ENCODE measurements at regions not wholly inside any gene's neighbourhood (a gene's known extent, or its start where the extent isn't known, plus 50 kb on each side); places are given as distances from the start of the nearest gene placed in this dataset.

DNA sequence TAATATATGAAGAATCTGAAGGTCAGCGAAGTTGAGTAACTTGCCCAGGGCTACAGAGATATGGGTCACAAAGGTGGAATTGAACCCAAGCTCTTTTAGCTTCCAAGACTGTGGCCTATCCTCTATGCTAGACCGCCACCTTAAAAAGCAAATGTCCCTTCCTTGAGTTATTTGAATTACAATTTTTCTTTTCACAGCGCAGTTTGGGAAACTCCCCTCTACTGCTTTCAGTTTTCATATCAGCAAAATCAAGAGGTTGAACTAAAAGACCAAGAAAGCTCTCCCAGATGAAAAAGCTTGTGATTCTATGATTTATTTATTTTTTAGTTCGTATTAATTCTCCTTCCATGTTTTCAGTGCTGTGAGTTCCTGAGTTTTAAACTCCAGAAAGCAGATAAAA lies 174.5 kb upstream of the C1QTNF7 start:
- in situ Hi-C loops (cut with HindIII; ENCODE audit: low sequenced_read_pairs) = no loop called here
- no peak for DNase-seq (ENCODE audit: low spot score)

DNA sequence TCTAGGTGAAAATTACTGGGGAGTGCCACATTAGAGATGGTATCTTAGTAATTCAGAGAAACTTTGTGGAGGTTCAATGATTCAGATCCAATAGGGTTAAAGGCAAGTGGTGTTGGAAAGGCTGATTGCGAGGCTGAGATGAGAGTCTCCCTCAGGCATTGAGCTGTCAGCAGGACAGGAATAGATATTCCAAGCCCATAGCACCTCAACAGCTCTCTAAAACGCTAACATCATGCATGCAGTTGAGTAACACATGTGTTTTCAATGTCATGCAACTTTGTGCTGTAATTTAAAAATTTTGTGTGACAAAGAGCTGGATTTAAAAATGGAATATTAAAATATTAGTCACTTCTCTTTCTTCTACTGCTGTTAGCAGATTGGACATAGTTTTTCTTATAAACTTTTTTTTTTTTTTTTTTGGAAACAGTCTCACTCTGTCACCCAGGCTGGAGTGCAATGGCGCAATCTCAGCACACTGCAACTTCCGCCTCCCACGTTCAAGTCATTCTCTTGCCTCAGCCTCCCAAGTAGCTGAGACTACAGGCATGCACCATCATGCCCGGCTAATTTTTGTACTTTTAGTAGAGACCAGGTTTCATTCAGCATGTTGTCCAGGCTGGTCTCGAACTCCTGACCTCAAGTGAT lies 173.5 kb upstream of the C1QTNF7 start:
- no peak for DNase-seq (ENCODE audit: low spot score)
- in situ Hi-C loops (cut with HindIII; ENCODE audit: low sequenced_read_pairs) = no loop called here

DNA sequence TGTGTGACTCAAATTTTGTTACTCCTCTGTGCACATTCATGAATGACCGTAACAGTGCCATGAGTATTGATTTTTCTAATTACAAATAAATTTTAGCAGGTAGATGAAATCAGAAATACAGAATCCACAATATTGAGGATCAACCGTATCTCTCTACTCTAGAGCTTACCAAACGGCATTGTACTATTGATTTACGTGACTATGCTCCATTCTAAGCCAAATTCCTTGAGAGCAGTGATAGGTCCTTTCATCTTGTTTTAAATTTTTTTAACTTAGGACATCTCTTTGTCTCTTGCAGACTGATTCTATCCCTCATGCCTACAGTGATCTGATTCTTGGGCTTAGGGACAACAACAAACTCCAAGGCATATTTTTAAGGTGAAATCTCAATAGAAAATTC lies 172.3 kb upstream of the C1QTNF7 start:
- in situ Hi-C loops (cut with HindIII; ENCODE audit: low sequenced_read_pairs) = no loop called here
- DNase-seq (ENCODE audit: low spot score) = no peak

DNA sequence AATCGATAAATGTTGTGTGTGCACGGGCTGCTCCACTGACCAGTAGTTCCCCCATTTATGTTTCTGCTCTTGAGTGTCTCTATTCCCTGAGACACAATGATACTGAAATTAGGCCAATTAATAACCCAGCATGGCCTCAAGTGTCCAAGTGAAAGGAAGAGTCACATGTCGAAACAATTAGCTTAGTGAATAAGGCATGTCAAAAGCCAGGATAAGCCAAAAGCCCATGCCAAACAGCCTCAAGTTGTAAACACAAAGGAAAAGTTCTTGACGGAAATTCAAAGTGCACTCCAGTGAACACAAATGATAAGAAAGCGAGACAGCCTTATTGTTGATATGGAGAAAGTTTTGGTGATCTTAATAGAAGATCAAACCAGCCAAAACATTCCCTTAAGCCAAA lies 167.1 kb upstream of the C1QTNF7 start:
- DNase-seq (ENCODE audit: low spot score) = no peak
- in situ Hi-C loops (cut with HindIII; ENCODE audit: low sequenced_read_pairs) = no loop called here

- DNase-seq (ENCODE audit: low spot score) = no peak
- in situ Hi-C loops (cut with HindIII; ENCODE audit: low sequenced_read_pairs) = no loop called here
Observed at GRCh38 chr4:15262396-15262795, 165.4 kb upstream of the C1QTNF7 start.

GRCh38 chr4:15270201-15270600 lies 157.6 kb upstream of the C1QTNF7 start:
- DNase-seq (ENCODE audit: low spot score) = no peak
- in situ Hi-C loops (cut with HindIII; ENCODE audit: low sequenced_read_pairs) = no loop called here

GRCh38 chr4:15286041-15286440 lies 141.8 kb upstream of the C1QTNF7 start:
- DNase-seq (ENCODE audit: low spot score) = no peak
- in situ Hi-C loops (cut with HindIII; ENCODE audit: low sequenced_read_pairs) = no loop called here

DNA sequence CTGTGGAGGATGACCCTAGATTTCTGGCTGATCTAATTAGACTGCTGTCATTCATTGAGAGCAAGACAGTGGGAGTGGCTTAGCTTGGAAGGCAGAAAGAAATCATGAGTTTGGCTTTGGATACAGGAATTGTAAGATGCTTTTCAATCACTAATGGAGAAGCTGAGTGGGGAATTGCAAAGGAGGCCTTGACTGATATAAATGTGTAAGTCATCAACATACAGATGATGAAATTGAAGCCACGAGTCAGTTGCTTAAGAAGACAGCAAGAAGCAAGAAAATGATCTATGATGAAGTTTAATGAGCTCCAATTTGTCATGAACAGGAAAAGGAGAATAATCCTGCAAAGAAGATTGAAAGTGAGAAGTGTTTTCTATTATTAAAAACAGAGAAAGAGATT lies 136.7 kb upstream of the C1QTNF7 start:
- in situ Hi-C loops (cut with HindIII; ENCODE audit: low sequenced_read_pairs) = no loop called here
- no peak for DNase-seq (ENCODE audit: low spot score)

- in situ Hi-C loops (cut with HindIII; ENCODE audit: low sequenced_read_pairs) = no loop called here
- DNase-seq (ENCODE audit: low spot score) = no peak
Observed at GRCh38 chr4:15293711-15294110, 134.1 kb upstream of the C1QTNF7 start.

- DNase-seq (ENCODE audit: low spot score) = no peak
- in situ Hi-C loops (cut with HindIII; ENCODE audit: low sequenced_read_pairs) = no loop called here
Observed at GRCh38 chr4:15294202-15294601, 133.6 kb upstream of the C1QTNF7 start.

- in situ Hi-C loops (cut with HindIII; ENCODE audit: low sequenced_read_pairs) = no loop called here
- DNase-seq (ENCODE audit: low spot score) = peak; percentile 3
Observed at GRCh38 chr4:15294832-15295231, 133.0 kb upstream of the C1QTNF7 start.

- in situ Hi-C loops (cut with HindIII; ENCODE audit: low sequenced_read_pairs) = no loop called here
- DNase-seq (ENCODE audit: low spot score) = no peak
Observed at GRCh38 chr4:15295421-15296162, 132.2 kb upstream of the C1QTNF7 start.

GRCh38 chr4:15297344-15297743 lies 130.5 kb upstream of the C1QTNF7 start:
- DNase-seq (ENCODE audit: low spot score) = no peak
- in situ Hi-C loops (cut with HindIII; ENCODE audit: low sequenced_read_pairs) = no loop called here

DNA sequence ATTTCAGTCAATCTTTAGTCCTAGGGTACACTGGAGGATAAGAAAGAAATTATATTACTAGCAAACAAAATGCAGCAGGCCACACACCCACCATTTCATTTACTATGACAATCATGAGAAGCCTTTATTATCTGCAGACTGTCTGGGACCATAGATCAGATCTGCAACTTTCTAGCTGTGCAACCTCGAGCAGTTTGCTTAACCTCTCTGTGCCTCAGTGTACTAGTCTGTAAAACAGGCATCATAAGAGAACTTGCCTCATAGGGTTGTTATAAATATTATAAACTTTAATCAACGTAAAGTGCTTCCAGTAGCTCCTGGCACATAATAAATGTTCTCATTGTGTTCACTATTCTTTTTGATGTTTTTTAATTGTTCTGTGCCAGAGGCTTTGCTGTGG lies 128.2 kb upstream of the C1QTNF7 start:
- DNase-seq (ENCODE audit: low spot score) = no peak
- in situ Hi-C loops (cut with HindIII; ENCODE audit: low sequenced_read_pairs) = no loop called here

GRCh38 chr4:15303052-15303641 lies 124.7 kb upstream of the C1QTNF7 start:
- in situ Hi-C loops (cut with HindIII; ENCODE audit: low sequenced_read_pairs) = no loop called here
- DNase-seq (ENCODE audit: low spot score) = no peak

DNA sequence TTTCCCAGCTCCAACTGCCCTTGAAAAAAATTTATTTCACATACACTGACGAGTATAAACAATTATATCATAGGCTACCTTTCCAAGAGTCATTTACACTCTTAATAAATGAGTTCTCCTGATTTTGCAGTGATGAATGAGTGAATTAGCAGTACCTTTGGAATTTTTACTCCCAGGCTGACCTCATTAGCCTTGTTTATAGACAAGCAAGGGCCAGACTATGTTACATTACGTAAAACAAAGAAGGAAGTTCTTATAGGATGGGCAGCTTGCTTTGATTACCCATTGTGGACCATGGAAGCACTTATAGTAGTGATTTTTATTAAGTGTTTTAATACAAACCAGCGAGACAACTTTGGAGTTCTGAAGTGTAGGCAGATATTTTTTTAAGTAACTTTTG lies 112.9 kb upstream of the C1QTNF7 start:
- in situ Hi-C loops (cut with HindIII; ENCODE audit: low sequenced_read_pairs) = no loop called here
- no peak for DNase-seq (ENCODE audit: low spot score)

GRCh38 chr4:15317246-15317645 lies 110.6 kb upstream of the C1QTNF7 start:
- no peak for DNase-seq (ENCODE audit: low spot score)
- in situ Hi-C loops (cut with HindIII; ENCODE audit: low sequenced_read_pairs) = no loop called here

DNA sequence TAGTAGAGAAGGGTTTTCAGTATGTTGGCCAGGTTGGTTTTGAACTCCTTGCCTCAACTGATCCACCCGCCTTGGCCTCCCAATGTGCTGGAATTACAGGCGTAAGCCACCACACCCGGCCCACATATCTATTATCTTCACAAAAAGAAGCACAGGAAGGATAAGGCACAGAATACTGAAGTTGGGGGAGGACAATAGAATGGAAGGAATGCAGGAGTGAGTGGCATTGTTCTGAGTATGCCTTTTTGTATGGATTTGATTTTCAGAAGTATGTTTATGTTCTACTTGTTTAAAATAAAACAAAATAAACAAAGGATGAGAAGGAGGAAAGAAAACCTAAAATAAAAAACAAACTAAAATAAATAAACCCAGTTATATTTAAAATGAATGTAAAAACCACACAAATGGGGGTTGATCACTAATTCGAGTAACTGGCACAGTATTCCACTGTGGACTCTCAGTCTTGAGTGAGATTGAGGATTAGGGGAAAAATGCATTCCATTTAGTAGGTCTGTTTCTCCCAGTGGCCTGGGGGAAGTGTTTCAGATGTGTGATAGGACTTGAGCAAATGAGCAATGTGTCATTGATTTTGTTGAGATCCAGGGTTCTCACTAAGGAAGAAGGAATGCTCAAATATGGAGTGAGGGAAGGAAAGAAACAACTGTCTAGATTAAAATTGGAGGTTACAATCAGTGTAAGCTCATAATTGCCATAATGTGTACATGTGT lies 109.0 kb upstream of the C1QTNF7 start:
- in situ Hi-C loops (cut with HindIII; ENCODE audit: low sequenced_read_pairs) = no loop called here
- DNase-seq (ENCODE audit: low spot score) = no peak

DNA sequence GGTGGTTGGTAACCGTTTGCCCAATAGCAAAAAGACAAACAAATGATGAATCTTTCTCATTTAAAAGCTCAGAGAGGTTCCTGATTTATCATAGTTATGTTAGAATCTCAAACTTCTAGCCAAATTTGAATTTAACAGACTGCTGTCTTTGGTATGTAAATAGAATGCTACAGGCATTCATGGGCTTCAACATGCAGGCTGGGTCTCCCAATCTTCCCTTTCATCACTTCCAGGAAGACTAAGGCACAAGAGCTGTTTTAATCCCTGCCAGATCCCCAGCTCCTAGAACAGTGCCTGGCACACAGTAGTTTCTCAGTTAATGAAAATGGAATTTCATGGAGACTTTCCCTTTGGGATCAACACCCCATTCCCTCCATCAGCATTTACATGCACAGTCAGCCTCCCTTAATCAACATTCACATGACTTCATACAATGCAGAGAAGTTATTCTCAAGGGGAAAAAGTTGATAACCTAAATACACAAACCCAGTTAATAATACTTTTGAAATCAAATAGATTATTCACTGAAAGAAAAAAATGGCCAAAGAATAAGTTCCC lies 107.6 kb upstream of the C1QTNF7 start:
- in situ Hi-C loops (cut with HindIII; ENCODE audit: low sequenced_read_pairs) = no loop called here
- DNase-seq (ENCODE audit: low spot score) = no peak

GRCh38 chr4:15322006-15322405 lies 105.8 kb upstream of the C1QTNF7 start:
- no peak for DNase-seq (ENCODE audit: low spot score)
- in situ Hi-C loops (cut with HindIII; ENCODE audit: low sequenced_read_pairs) = no loop called here
